ENCODE measurements at regions not wholly inside any gene's neighbourhood (a gene's known extent, or its start where the extent isn't known, plus 50 kb on each side); places are given as distances from the start of the nearest gene placed in this dataset.
"Not testable (repeated sequence)": the region's sequence is repeated elsewhere in the genome, so short reads cannot be mapped to it uniquely, and the experiment has no call there.

- TF ChIP-seq MAX (IDR thresholded peaks at IDR 0.05): no peak
- TF ChIP-seq CHD2 (IDR thresholded peaks at IDR 0.05; ENCODE audit: low read length): no peak
- no peak for TF ChIP-seq SIN3A (conservative IDR thresholded peaks at IDR 0.05 in 1 of 2, IDR thresholded peaks at IDR 0.05 in 1 of 2; ENCODE audit: low read depth in 1 of 2, low read length in 2 of 2)
These were observed 181.3 kb upstream of the KLF3 start (continued) for GRCh38 chr4:38482696-38483095.

- H4K8ac ChIP-seq (ENCODE audit: extremely low read depth, insufficient read depth, low read length); H3K79me1 ChIP-seq (ENCODE audit: low read depth, low read length); DNase-seq (ENCODE audit: low read depth in 1 of 2, low spot score in 2 of 2); H4K5ac ChIP-seq (ENCODE audit: insufficient read length, low read depth, low read length); H3K9me3 ChIP-seq (ENCODE audit: insufficient read depth in 2 of 2, low read depth in 1 of 2, low read length in 1 of 2); H3K27me3 ChIP-seq (replicated peaks in 1 of 4; ENCODE audit: control insufficient read depth in 3 of 4, extremely low read depth in 1 of 4, insufficient read depth in 3 of 4, low read length in 3 of 4); H2AFZ ChIP-seq (ENCODE audit: low read length); H3K79me2 ChIP-seq (ENCODE audit: control insufficient read depth in 1 of 2, insufficient read depth in 2 of 2, low read length in 2 of 2); H3K4me2 ChIP-seq (ENCODE audit: insufficient read depth in 1 of 2, low read depth in 2 of 2, low read length in 2 of 2); H3K23ac ChIP-seq (ENCODE audit: insufficient read length); H3K4ac ChIP-seq (replicated peaks; ENCODE audit: insufficient read length, low read depth, low read length); H3K4me1 ChIP-seq (replicated peaks in 1 of 4; ENCODE audit: control insufficient read depth in 3 of 4, insufficient read depth in 4 of 4, low read length in 3 of 4); H3K56ac ChIP-seq (replicated peaks; ENCODE audit: insufficient read length, low read depth, low read length); POLR2A ChIA-PET (ENCODE audit: partially characterized antibody); H2BK12ac ChIP-seq (ENCODE audit: low read depth, low read length); H4K91ac ChIP-seq (replicated peaks; ENCODE audit: insufficient read length, low read length); H2BK5ac ChIP-seq (ENCODE audit: low read depth, low read length); H2BK15ac ChIP-seq (ENCODE audit: low read length); CTCF ChIA-PET (ENCODE audit: partially characterized antibody); H3K27ac ChIP-seq (ENCODE audit: low read depth, low read length); H4K20me1 ChIP-seq (replicated peaks in 1 of 2; ENCODE audit: control insufficient read depth in 1 of 2, insufficient read depth in 2 of 2, low read length in 2 of 2); H2BK120ac ChIP-seq (replicated peaks; ENCODE audit: low read depth, low read length); H3K9ac ChIP-seq (replicated peaks in 1 of 4; ENCODE audit: extremely low read depth in 1 of 4, low read depth in 3 of 4, low read length in 3 of 4); H2AK5ac ChIP-seq (ENCODE audit: low read depth, low read length); FAIRE-seq; H3K36me3 ChIP-seq (ENCODE audit: control insufficient read depth in 2 of 4, insufficient read depth in 4 of 4, low read length in 3 of 4); H3K18ac ChIP-seq (ENCODE audit: extremely low read depth, low read length); H3K23me2 ChIP-seq (ENCODE audit: low read depth, low read length); H3K14ac ChIP-seq (ENCODE audit: insufficient read length); H2BK20ac ChIP-seq (ENCODE audit: low read length); H3K4me3 ChIP-seq (ENCODE audit: extremely low read depth in 1 of 4, insufficient read depth in 2 of 4, low read depth in 3 of 4, low read length in 4 of 4): not testable (repeated sequence)
These were observed 180.4 kb upstream of the KLF3 start for GRCh38 chr4:38483628-38484027.
